ENCODE measurements at regions not wholly inside any gene's neighbourhood (a gene's known extent, or its start where the extent isn't known, plus 50 kb on each side); places are given as distances from the start of the nearest gene placed in this dataset.
"Not testable (repeated sequence)": the region's sequence is repeated elsewhere in the genome, so short reads cannot be mapped to it uniquely, and the experiment has no call there.

DNA sequence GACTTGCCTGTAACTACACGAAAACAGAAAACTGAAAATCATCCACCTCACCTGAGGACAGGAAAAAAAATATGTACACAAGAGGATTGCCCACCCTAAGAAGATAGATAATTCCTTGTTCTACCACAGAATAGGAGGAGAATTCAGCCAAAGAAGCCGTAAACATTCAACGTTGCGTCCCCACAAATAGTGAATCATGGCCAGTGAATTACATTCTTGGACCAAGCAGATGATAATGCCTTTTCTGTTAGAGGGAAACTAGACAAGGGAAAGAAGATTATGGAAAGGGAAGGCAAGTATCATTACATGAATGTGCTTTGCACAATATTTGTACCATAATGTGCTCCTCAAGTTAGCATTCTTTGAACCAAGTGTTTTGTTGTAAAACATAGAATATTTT, 95.5 kb upstream of the C1QTNF7 start:
- Mint-ChIP-seq H3K9me3 (ENCODE audit: unreplicated experiment) (no peaks in the 10 kb centered on the region), H3K36me3 (ENCODE audit: unreplicated experiment) (no peaks in the 10 kb centered on the region), H3K27me3 (ENCODE audit: unreplicated experiment) (no peaks in the 10 kb centered on the region), H3K27ac (ENCODE audit: unreplicated experiment) (no peak overlapping the region), H3K4me1 (ENCODE audit: low read depth, unreplicated experiment) (no peaks in the 10 kb centered on the region), H3K4me3 (ENCODE audit: unreplicated experiment) (no peak overlapping the region)
- no peak for DNase-seq
- TF ChIP-seq, protein P1, sequence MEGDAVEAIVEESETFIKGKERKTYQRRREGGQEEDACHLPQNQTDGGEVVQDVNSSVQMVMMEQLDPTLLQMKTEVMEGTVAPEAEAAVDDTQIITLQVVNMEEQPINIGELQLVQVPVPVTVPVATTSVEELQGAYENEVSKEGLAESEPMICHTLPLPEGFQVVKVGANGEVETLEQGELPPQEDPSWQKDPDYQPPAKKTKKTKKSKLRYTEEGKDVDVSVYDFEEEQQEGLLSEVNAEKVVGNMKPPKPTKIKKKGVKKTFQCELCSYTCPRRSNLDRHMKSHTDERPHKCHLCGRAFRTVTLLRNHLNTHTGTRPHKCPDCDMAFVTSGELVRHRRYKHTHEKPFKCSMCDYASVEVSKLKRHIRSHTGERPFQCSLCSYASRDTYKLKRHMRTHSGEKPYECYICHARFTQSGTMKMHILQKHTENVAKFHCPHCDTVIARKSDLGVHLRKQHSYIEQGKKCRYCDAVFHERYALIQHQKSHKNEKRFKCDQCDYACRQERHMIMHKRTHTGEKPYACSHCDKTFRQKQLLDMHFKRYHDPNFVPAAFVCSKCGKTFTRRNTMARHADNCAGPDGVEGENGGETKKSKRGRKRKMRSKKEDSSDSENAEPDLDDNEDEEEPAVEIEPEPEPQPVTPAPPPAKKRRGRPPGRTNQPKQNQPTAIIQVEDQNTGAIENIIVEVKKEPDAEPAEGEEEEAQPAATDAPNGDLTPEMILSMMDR (IDR thresholded peaks at IDR 0.05; ENCODE audit: partially characterized antibody, unreplicated experiment): no peak

DNA sequence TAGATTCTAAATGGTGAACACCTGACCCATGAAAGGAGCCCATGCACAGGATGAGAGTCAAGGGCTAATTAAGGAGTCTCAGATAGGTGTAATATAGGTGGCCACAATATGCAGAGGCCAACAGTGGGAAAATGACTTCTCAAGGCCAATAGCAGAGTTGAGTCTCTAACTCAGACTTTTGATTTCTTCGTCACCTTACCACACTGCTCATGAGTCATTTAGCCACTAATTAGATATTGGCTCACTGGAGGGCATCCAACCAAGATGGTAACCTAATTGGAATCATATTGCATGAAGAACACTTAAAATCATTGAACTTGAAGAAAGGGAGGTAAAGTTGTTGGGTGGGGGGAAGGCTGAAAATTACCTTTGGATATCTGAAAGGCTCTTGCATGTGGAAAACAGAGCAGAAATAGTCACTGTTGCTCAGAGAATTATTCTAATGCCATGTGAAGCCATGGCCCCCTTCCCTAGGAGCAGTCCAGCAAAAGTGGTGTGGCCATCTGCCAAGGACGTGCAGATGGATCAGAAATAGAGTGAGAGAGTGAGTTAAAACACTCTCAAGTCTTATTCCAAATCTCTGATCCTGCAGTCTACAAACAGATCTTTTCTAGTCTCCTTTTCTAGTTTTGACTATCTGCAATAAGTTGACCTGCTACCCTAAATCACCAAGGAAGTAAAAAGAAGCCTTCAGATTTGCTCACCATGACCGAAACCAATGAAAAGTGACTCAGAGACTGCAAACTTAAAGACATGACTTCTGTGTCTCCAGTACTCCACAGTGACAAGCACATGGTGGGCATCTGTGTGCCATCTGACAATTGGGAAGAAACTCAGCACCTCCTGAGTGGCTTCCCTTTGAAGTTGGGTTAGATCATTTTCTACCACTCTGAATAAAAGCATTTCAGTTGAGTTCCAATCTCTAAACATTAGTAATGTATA, 93.9 kb upstream of the C1QTNF7 start:
- Mint-ChIP-seq H3K4me3 (ENCODE audit: unreplicated experiment) (no peak overlapping the region), H3K4me1 (ENCODE audit: low read depth, unreplicated experiment) (no peaks in the 10 kb centered on the region), H3K27me3 (ENCODE audit: unreplicated experiment) (no peaks in the 10 kb centered on the region), H3K9me3 (ENCODE audit: unreplicated experiment) (no peaks in the 10 kb centered on the region), H3K27ac (ENCODE audit: unreplicated experiment) (no peak overlapping the region), H3K36me3 (ENCODE audit: unreplicated experiment) (no peaks in the 10 kb centered on the region)
- TF ChIP-seq, protein P1 (IDR thresholded peaks at IDR 0.05; ENCODE audit: partially characterized antibody, unreplicated experiment): no peak
- no peak for DNase-seq

DNA sequence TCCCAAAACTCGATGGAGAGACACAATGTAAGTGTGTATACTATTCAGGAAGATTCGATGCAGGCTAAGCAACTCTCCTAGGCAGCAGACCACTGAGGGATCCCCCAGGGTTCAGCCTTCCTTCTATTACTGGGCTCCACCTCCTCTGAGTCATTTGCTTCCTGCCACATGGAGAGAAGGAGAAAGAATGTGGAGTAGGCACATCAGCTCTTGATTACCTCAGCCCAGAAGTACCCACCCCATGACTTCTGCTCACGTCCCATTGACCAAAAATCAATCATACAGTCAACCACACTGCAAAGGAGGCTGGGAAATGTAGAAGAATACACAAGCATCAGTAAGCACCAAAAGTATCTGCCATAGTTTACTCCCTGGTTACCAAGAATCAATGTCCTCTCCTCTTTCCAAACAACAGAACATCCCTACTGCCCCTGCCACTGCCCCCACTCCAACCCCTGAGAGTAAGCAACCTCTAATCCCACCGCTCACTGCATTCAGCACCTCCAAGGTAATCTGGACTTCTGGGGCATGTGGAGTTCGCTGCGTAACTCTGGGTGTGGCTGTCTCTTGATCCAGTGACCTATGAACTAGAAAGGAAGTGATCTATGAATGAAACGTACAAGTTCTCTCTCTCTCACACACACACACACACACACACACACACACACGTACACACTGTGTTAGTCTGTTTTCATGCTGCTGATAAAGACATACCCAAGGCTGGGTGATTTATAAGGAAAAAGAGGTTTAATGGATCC, 91.2 kb upstream of the C1QTNF7 start:
- no peak overlapping the region for H3K27ac Mint-ChIP-seq (ENCODE audit: unreplicated experiment)
- H3K27me3 Mint-ChIP-seq (ENCODE audit: unreplicated experiment): no peaks in the 10 kb centered on the region
- H3K4me1 Mint-ChIP-seq (ENCODE audit: low read depth, unreplicated experiment): no peaks in the 10 kb centered on the region
- TF ChIP-seq, protein P1 (IDR thresholded peaks at IDR 0.05; ENCODE audit: partially characterized antibody, unreplicated experiment): no peak
- DNase-seq: no peak
- H3K36me3 Mint-ChIP-seq (ENCODE audit: unreplicated experiment): no peaks in the 10 kb centered on the region
- no peak overlapping the region for H3K4me3 Mint-ChIP-seq (ENCODE audit: unreplicated experiment)
- H3K9me3 Mint-ChIP-seq (ENCODE audit: unreplicated experiment): no peaks in the 10 kb centered on the region

DNA sequence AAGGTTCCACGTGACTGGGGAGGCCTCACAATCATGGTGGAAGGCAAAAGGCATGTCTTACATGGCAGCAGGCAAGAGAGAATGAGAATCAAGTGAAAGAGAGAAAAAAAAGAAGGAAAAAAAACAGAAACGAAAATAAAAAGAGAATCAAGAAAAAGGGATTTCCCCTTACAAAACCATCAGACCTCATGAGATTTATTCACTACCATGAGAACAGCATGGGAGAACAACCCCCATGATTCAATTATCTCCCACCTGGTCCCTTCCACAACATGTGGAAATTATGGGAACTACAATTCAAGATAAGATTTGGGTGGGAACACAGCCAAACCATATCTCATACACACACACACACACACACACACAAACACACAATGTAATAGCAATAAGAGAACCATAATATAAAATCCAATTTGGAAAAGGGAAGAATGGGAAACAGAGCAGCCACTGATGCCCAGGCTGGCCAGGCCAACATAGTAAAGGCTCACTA, 90.6 kb upstream of the C1QTNF7 start:
- not testable (repeated sequence) for H3K9me3 Mint-ChIP-seq (ENCODE audit: unreplicated experiment); H3K27ac Mint-ChIP-seq (ENCODE audit: unreplicated experiment); H3K36me3 Mint-ChIP-seq (ENCODE audit: unreplicated experiment); H3K4me3 Mint-ChIP-seq (ENCODE audit: unreplicated experiment); H3K27me3 Mint-ChIP-seq (ENCODE audit: unreplicated experiment); DNase-seq; H3K4me1 Mint-ChIP-seq (ENCODE audit: low read depth, unreplicated experiment)

DNA sequence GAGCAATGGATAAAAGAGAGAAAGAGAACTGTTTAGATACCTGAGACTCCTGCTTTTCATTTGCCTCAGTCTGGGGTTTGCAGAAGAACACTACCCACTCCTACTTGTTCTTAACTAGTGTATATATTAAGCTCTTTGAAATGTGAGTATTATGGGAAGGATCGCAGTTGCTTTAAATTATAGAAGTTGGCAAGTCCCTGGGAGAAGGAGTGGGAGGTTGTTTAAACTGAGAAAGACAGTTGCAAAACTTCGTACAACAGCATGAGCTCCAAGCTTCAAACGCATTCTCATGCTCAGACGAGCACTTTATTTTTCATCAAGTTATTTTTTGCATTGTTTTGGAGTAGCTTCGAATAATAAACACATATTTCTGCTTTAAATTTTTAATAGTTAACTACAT, 88.1 kb upstream of the C1QTNF7 start:
- no peaks in the 10 kb centered on the region for H3K36me3 Mint-ChIP-seq (ENCODE audit: unreplicated experiment)
- no peak for DNase-seq
- no peaks in the 10 kb centered on the region for H3K27me3 Mint-ChIP-seq (ENCODE audit: unreplicated experiment)
- TF ChIP-seq, protein P1 (IDR thresholded peaks at IDR 0.05; ENCODE audit: partially characterized antibody, unreplicated experiment): no peak
- no peak overlapping the region for H3K27ac Mint-ChIP-seq (ENCODE audit: unreplicated experiment)
- no peak overlapping the region for H3K4me3 Mint-ChIP-seq (ENCODE audit: unreplicated experiment)
- H3K9me3 Mint-ChIP-seq (ENCODE audit: unreplicated experiment): no peaks in the 10 kb centered on the region
- H3K4me1 Mint-ChIP-seq (ENCODE audit: low read depth, unreplicated experiment): no peaks in the 10 kb centered on the region

All from glutamatergic neuron (in vitro differentiated cells).